Frontal cortex (tissue), 3 donors: ENCODE measurements at regions not wholly inside any gene's neighbourhood (a gene's known extent, or its start where the extent isn't known, plus 50 kb on each side); places are given as distances from the start of the nearest gene placed in this dataset.
"Not testable (repeated sequence)": the region's sequence is repeated elsewhere in the genome, so short reads cannot be mapped to it uniquely, and the experiment has no call there.

ENCODE experiments used
- DNase-seq, 2 donors: peaks; one replicate each; pipeline ENCODE4 v3.0.0; 2012; ENCODE audit warnings: low spot score in 2 of 2
- FAIRE-seq: peaks from 2 replicates; lab custom pipeline; 2012; peaks lifted over from hg19 to GRCh38; lab: Jason Lieb, UNC
- donor health status: control.
- donor health status: control.
- donor health status: control.

GRCh38 chr1:194068446-194069167, 882.2 kb upstream of the B3GALT2 start:
- DNase-seq (no peak), FAIRE-seq (no peak)

DNA sequence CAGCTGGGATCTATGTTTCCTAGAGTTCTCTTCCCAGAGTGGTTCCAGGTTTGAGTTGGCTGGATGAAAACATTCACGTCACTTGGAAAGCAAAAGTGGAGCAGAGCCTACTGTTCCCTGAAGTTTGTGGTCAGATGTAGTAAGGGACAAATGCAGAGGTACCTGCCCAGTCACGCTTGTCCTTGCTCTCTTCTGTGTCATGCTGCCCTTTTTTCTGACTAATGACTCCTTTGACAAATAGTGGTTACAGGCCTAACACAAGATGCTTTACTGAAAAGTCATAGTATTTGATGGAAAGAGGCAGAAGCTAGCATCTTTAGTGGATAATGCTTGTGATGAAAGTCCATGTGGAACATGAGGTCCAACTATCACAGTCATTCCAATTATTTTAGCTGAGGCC, 881.4 kb upstream of the B3GALT2 start:
- DNase-seq (no peak), FAIRE-seq (no peak)

DNA sequence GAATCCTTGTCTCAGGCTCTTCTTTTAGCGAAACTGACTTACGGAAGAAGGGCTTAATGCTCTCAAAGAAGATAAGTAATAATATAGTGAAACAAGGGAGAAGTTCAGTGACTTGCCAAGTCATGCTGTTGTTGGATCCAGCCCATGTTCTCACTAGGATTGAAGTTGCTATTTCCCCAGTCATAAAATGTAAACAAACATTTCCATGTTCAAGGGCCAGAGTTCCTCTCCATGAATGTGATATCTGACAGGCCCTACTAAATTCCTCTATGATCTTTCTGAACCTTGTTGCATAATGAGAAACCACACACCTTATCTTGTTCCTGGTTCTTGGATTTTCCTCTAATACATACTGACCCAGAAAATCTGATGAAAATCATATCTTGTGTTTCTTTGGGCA, 876.5 kb upstream of the B3GALT2 start:
- DNase-seq, result no peak
- FAIRE-seq, result no peak

DNA sequence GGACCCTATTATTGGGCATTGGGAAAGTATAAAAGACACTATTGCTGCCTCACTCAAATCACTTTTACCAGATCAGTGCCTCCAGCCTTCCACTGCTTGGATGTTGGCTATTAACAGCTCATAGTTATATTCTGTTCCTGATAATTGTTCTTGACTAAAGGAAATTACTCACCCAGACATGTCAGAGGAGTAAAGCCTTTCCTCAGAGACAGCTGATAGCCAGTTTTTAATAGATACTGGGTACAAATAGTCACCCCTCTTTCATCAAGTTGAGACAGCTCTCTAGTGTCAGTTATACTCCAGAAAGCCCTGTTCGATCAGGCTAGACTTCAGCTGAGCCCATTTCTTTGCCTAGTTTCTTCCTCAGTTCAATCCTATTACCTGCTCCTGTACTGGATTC, 876.1 kb upstream of the B3GALT2 start:
- no peak for DNase-seq
- FAIRE-seq, result no peak

DNA sequence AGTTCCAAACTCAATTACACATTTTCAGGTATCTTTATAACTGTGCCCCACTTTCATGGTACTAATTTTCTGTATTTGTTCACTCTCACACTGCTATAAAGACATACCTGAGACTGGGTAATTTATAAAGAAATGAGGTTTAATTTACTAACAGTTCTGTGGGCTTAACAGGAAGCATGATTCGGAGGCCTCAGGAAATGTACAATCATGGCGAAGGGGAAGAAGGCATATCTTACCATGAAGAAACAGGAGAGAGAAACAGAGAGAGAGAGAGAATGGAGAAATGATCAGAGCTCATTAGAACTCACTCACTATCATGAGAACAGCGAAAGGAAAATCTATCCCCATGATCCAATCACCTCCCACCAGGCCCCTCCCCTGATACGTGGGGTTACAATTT, 874.1 kb upstream of the B3GALT2 start:
- FAIRE-seq (no peak), DNase-seq (no peak)

DNA sequence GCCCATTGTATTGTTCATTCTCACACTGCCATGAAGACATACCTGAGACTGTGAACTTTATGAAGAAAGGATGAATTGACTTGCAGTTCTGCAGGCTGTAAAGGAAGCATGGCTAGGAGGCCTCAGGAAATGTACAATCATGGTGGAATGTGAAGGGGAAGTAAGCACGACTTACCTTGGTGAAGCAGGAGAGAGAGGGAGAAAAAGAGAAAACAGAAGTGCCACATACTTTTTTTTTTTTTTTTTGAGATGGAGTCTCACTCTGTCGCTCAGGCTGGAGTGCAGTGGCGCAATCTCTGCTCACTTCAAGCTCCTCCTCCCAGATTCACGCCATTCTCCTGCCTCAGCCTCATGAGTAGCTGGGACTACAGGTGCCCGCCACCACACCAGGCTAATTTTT, 871.9 kb upstream of the B3GALT2 start:
- DNase-seq, FAIRE-seq: not testable (repeated sequence)

DNA sequence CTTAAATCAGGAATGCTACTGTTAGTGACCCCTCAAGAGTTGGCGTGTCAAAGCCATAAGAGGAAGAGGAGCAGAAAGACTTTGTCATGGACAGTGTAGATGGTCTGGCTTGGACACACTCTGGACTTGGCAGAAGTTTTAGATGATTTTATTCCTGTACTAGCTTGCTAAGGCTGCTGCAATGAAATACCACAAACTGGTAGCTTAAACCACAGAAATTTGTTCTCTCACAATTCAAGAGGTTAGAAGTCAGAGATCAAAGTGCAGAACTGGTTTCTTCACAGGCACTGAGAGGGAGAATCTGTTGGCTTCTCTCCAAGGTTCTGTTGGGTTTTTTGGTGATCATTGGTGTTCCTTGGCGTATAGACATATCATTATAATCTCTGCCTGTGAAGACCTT, 869.8 kb upstream of the B3GALT2 start:
- no peak for DNase-seq
- no peak for FAIRE-seq

DNA sequence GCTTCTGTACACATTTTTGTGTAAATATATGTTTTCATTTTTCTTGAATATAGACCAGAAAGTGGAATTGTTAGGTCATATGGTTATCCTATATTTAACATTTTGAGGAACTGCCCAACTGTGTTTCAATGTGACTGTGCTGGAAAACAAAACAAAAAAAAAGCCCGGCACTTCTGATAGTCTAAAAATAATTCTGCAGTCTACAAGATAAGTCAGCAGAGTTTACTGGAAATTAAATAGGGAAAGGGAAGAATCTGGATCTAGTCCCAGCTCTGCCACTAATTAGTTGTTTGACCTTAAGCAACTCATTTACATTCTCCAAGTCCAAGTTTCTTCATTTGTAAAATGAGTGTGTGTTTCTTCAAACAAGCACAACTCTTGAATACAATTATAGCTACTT, 869.1 kb upstream of the B3GALT2 start:
- FAIRE-seq, result no peak
- DNase-seq, result no peak

DNA sequence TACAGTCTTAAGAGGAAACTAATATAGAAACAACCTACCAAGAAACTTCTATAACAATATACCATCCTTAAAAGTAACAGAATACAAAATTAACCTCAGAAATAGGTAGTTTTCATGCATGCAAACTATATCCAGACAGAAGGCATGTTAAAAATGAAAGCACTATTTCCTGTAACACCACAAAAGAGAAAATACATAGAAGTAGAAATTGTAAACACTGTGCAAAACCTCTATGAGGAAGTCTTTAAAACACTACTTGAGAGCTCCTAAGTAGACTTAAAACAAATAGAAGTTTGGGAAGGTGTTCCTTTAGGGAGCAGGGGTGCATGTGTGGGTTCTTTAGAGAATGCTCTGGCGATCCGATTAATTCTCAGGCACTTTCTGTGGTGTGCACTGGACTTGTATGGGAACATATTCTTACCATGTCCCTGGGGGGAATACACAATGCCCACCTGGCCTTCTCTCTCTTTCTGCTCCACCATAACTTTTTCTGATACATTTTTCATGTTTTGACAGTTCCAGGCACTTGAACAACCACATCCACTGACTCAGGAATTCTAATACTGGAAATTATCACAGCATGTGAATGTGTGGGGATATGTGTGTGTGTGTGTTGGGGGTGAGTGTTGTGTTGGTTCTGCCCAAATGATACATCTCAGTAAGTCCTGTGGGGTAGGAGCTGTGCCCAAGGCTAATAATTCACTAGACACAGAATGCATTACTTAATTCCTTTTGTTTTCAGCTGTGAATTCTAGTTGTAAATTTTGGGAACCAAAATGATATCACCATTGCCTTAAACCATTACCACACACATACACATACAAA, 866.3 kb upstream of the B3GALT2 start:
- DNase-seq (no peak), FAIRE-seq (no peak)

GRCh38 chr1:194047921-194048320, 861.5 kb upstream of the B3GALT2 start:
- FAIRE-seq (no peak), DNase-seq (no peak)

DNA sequence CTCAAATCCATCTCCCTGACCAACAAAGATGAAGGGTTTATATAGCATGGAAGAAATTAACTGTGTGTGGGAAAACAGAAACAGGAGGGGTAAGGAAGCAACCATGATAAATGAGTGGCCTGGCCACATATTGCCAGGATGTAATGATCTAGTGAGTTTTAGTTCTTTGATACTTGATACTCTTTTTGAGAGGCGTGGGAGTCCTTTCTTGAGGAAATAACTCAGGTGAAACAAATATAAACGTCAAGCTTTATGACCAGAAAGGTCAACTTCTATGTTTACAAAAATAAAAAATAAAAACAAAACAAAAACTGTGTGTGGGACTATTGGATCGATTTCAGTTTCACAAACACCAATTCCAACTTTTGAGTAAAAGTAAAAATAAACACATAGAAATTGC, 860.8 kb upstream of the B3GALT2 start:
- no peak for DNase-seq
- no peak for FAIRE-seq

- no peak for FAIRE-seq
- DNase-seq, result no peak
Observed at GRCh38 chr1:194045416-194045815, 859.0 kb upstream of the B3GALT2 start.

- DNase-seq (no peak), FAIRE-seq (no peak)
Observed at GRCh38 chr1:194044892-194045291, 858.5 kb upstream of the B3GALT2 start.

- DNase-seq (no peak), FAIRE-seq (no peak)
Observed at GRCh38 chr1:194043984-194044755, 857.8 kb upstream of the B3GALT2 start.

- FAIRE-seq (no peak), DNase-seq (no peak)
Observed at GRCh38 chr1:194042736-194043135, 856.3 kb upstream of the B3GALT2 start.

DNA sequence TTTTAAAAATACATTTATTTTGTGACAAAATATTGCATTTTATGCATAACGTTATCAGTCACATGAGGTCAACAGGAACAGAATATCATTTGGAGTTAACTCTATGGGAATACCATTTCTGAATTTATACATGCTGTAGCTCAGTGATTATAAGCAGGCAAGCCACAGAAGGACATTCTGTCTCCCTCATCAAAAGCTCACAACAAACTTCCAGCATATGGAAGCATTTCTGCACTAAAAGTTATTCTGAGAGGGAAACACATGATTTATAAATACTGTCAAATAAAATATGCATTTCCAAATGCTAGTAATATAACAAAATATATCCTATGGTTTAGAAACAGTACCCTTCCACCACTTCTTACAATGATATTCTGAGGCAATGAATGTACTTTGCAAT, 854.1 kb upstream of the B3GALT2 start:
- DNase-seq (no peak), FAIRE-seq (no peak)

- FAIRE-seq, result no peak
- DNase-seq, result no peak
Observed at GRCh38 chr1:194039578-194039977, 853.2 kb upstream of the B3GALT2 start.

- no peak for FAIRE-seq
Observed at GRCh38 chr1:194033646-194034045, 847.2 kb upstream of the B3GALT2 start.

DNA sequence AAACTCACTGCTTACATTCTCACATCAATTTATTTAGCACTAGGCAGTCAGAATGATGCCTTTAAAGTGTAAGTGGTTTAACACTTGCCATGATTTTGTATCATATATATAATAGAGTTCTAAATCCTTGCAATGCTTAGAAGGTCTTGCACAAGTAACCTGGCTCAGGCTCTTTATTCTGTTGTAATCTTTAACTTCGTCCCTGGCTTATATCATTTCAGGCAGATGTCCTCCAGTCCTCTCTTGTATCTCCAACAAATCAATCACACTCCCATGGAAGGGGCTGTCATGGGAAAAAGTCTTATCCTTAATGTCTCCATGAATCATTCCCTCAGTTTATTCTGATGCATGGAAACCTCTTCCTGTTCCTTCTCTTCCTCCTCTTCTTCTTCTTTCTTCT, 841.6 kb upstream of the B3GALT2 start:
- DNase-seq (no peak), FAIRE-seq (no peak)

More at GRCh38 chr1:194033646-194034045, 847.2 kb upstream of the B3GALT2 start:
- DNase-seq, result no peak

GRCh38 chr1:194026422-194026821, 840.0 kb upstream of the B3GALT2 start:
- DNase-seq, result no peak
- FAIRE-seq, result no peak

GRCh38 chr1:194024659-194025058, 838.2 kb upstream of the B3GALT2 start:
- DNase-seq, result no peak
- no peak for FAIRE-seq
